ENCODE measurements at regions not wholly inside any gene's neighbourhood (a gene's known extent, or its start where the extent isn't known, plus 50 kb on each side); places are given as distances from the start of the nearest gene placed in this dataset.

DNA sequence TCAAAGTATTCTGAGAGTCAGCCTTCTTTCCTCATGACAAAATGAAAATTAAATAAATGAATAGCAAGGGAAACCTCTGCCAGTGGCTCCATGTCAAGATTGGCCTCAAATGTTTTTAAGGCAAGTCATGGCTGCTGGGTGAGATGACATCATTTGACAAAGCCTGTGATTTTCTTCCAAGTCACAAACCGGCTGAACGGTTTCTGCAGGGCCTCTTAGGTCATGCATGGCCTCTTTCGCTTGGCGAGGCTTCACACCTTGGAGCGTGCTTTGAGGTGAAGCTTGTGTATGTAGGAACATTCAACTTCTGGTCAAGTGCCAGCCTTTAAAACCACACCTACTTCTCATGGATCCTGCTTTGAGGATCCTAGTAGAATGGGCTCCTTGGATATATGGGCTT, 161.0 kb upstream of the ZNF618 start:
- 90 to 100% methylated on average over 5 of the region's 5 CpGs for WGBS, 2 experiments (ENCODE audit: insufficient coverage in 1 of 2, insufficient read length in 1 of 2)
- Mint-ChIP-seq H3K36me3 (ENCODE audit: low read depth) (peaks cover 7% of the 10 kb centered on the region), H3K27me3 (ENCODE audit: insufficient read depth) (peaks cover 22% of the 10 kb centered on the region), H3K4me1 (peaks cover 7% of the 10 kb centered on the region), H3K4me3 (no peak overlapping the region), H3K9me3 (peaks cover 38% of the 10 kb centered on the region), H3K27ac (no peak overlapping the region)
- TF ChIP-seq, protein P1, sequence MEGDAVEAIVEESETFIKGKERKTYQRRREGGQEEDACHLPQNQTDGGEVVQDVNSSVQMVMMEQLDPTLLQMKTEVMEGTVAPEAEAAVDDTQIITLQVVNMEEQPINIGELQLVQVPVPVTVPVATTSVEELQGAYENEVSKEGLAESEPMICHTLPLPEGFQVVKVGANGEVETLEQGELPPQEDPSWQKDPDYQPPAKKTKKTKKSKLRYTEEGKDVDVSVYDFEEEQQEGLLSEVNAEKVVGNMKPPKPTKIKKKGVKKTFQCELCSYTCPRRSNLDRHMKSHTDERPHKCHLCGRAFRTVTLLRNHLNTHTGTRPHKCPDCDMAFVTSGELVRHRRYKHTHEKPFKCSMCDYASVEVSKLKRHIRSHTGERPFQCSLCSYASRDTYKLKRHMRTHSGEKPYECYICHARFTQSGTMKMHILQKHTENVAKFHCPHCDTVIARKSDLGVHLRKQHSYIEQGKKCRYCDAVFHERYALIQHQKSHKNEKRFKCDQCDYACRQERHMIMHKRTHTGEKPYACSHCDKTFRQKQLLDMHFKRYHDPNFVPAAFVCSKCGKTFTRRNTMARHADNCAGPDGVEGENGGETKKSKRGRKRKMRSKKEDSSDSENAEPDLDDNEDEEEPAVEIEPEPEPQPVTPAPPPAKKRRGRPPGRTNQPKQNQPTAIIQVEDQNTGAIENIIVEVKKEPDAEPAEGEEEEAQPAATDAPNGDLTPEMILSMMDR (conservative IDR thresholded peaks at IDR 0.05): no peak
- no peak overlapping the region for H3K9ac ChIP-seq (ENCODE audit: extremely low read depth, low read length, poor library complexity, severe bottlenecking)
- H3K36me3 ChIP-seq (ENCODE audit: control insufficient read depth, insufficient read depth, low read length): no peaks in the 10 kb centered on the region
- no peak overlapping the region for H3K27ac ChIP-seq (ENCODE audit: low read depth, low read length)
- no peaks in the 10 kb centered on the region for H3K4me1 ChIP-seq (ENCODE audit: control insufficient read depth, insufficient read depth, low read length)
- DNase-seq: peak; percentile 32
- no peak overlapping the region for H3K4me3 ChIP-seq (ENCODE audit: low read length)
- peaks cover 37% of the 10 kb centered on the region for H3K9me3 ChIP-seq (ENCODE audit: control insufficient read depth, low read length)
- H3K27me3 ChIP-seq (ENCODE audit: control insufficient read depth, insufficient read depth, low read length, poor library complexity, severe bottlenecking): no peaks in the 10 kb centered on the region

GRCh38 chr9:113719919-113720318, 156.2 kb upstream of the ZNF618 start:
- TF ChIP-seq, protein P1 (conservative IDR thresholded peaks at IDR 0.05): no peak
- Mint-ChIP-seq H3K27ac (no peak overlapping the region), H3K36me3 (ENCODE audit: low read depth) (no peaks in the 10 kb centered on the region), H3K4me3 (no peak overlapping the region), H3K27me3 (ENCODE audit: insufficient read depth) (peaks cover 16% of the 10 kb centered on the region), H3K9me3 (peaks cover 33% of the 10 kb centered on the region), H3K4me1 (peaks cover 14% of the 10 kb centered on the region)
- H3K27ac ChIP-seq (ENCODE audit: low read depth, low read length): no peak overlapping the region
- H3K9me3 ChIP-seq (ENCODE audit: control insufficient read depth, low read length): peaks cover 34% of the 10 kb centered on the region
- H3K4me3 ChIP-seq (ENCODE audit: low read length): no peak overlapping the region
- no peaks in the 10 kb centered on the region for H3K27me3 ChIP-seq (ENCODE audit: control insufficient read depth, insufficient read depth, low read length, poor library complexity, severe bottlenecking)
- no peaks in the 10 kb centered on the region for H3K4me1 ChIP-seq (ENCODE audit: control insufficient read depth, insufficient read depth, low read length)
- no peaks in the 10 kb centered on the region for H3K36me3 ChIP-seq (ENCODE audit: control insufficient read depth, insufficient read depth, low read length)
- peak; percentile 55 for DNase-seq
- H3K9ac ChIP-seq (ENCODE audit: extremely low read depth, low read length, poor library complexity, severe bottlenecking): no peak overlapping the region
- WGBS, 2 experiments (ENCODE audit: insufficient coverage in 1 of 2, insufficient read length in 1 of 2): 96% methylated on average over 1 of the region's 1 CpG; no CpG with 5 or more reads in 1 of the 2 experiments

GRCh38 chr9:113720495-113720894, 155.6 kb upstream of the ZNF618 start:
- 49 to 55% methylated on average over 3 to 4 of the region's 4 CpGs for WGBS, 2 experiments (ENCODE audit: insufficient coverage in 1 of 2, insufficient read length in 1 of 2)

More at GRCh38 chr9:113720495-113720894, 155.6 kb upstream of the ZNF618 start:
- no peaks in the 10 kb centered on the region for H3K36me3 ChIP-seq (ENCODE audit: control insufficient read depth, insufficient read depth, low read length)
- H3K27me3 Mint-ChIP-seq (ENCODE audit: insufficient read depth): peaks cover 13% of the 10 kb centered on the region
- TF ChIP-seq, protein P1 (conservative IDR thresholded peaks at IDR 0.05): no peak
- H3K27ac Mint-ChIP-seq: no peak overlapping the region
- no peaks in the 10 kb centered on the region for H3K27me3 ChIP-seq (ENCODE audit: control insufficient read depth, insufficient read depth, low read length, poor library complexity, severe bottlenecking)
- no peaks in the 10 kb centered on the region for H3K36me3 Mint-ChIP-seq (ENCODE audit: low read depth)
- peak; percentile 57 for DNase-seq
- no peaks in the 10 kb centered on the region for H3K4me1 ChIP-seq (ENCODE audit: control insufficient read depth, insufficient read depth, low read length)
- H3K4me3 Mint-ChIP-seq: no peak overlapping the region
- H3K4me1 Mint-ChIP-seq: peaks cover 14% of the 10 kb centered on the region
- H3K9me3 Mint-ChIP-seq: peaks cover 28% of the 10 kb centered on the region
- H3K9me3 ChIP-seq (ENCODE audit: control insufficient read depth, low read length): peaks cover 28% of the 10 kb centered on the region
- no peak overlapping the region for H3K9ac ChIP-seq (ENCODE audit: extremely low read depth, low read length, poor library complexity, severe bottlenecking)
- H3K4me3 ChIP-seq (ENCODE audit: low read length): no peak overlapping the region
- no peak overlapping the region for H3K27ac ChIP-seq (ENCODE audit: low read depth, low read length)
